Panc1 (cell line): ENCODE measurements at regions not wholly inside any gene's neighbourhood (a gene's known extent, or its start where the extent isn't known, plus 50 kb on each side); places are given as distances from the start of the nearest gene placed in this dataset.

Experiments
- CTCF ChIP-seq: fragments of 450-650 bp; IDR thresholded peaks from 2 replicates; pipeline ENCODE4 v1.5.1; 2017; ENCODE audit warnings: mild to moderate bottlenecking
- POLR2AphosphoS5 ChIP-seq: IDR thresholded peaks from 2 replicates; pipeline ENCODE4 v1.6.1; 2012; ENCODE audit warnings: mild to moderate bottlenecking, low read depth, low read length, moderate library complexity
- SIN3A ChIP-seq: IDR thresholded peaks from 2 replicates; pipeline ENCODE4 v1.6.1; 2012; ENCODE audit warnings: low read depth, mild to moderate bottlenecking, low read length, moderate library complexity, borderline replicate concordance; ENCODE audit not compliant: insufficient read depth
- TCF7L2 ChIP-seq: IDR thresholded peaks from 2 replicates; pipeline ENCODE4 v1.6.1; 2011; ENCODE audit warnings: mild to moderate bottlenecking, low read depth, low read length, inconsistent platforms

- no peak for TF ChIP-seq TCF7L2
- TF ChIP-seq CTCF, result no peak
- TF ChIP-seq SIN3A, result no peak
- TF ChIP-seq POLR2AphosphoS5, result no peak
Observed at GRCh38 chr10:2826675-2827074, 240.7 kb upstream of the PFKP start.
